COLO829 (cell line): ENCODE measurements at regions not wholly inside any gene's neighbourhood (a gene's known extent, or its start where the extent isn't known, plus 50 kb on each side); places are given as distances from the start of the nearest gene placed in this dataset.

Experiments
- DNase-seq: peaks from one replicate; pipeline ENCODE4 v3.0.0; 2012; ENCODE audit warnings: low spot score

DNA sequence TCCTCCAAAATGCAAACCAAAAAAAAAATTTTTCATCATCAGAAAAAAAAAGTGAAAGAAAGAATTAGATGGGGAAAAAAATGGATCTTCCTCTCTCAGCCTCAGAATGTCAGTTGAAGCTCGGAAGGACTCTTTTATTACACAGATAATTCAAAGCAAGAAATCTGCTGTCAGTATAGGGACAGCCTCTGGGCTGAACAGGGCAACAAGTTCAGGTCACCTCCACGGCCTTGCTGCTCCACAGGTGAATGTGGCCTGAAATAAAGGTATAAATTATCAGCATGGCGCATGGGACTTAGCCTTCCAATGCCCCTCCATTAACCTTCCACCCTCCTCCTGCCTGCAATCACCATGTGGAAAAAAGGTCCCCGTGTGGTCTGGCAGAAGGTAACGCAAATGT lies 316.8 kb upstream of the POU3F3 start:
- no peak for DNase-seq

DNA sequence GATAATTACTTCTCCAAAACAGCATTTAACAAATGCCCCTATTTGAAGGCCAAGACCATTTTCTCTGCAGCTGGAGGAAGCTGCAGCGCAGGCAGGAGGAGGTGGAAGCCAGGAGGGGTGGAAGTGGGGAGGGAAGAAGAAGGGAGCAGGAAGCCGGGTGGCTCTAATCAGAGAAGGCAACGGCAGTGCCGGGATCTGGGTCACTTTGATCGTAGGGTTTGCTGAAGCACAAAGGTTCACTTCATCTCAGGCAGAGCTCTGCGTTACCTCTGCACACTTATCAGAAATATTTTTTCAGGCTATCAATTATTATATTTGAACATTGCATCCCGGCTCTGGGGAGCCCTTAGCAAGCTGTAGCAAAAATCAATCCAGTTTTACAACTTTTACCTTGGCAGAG lies 315.8 kb upstream of the POU3F3 start:
- DNase-seq = no peak

DNA sequence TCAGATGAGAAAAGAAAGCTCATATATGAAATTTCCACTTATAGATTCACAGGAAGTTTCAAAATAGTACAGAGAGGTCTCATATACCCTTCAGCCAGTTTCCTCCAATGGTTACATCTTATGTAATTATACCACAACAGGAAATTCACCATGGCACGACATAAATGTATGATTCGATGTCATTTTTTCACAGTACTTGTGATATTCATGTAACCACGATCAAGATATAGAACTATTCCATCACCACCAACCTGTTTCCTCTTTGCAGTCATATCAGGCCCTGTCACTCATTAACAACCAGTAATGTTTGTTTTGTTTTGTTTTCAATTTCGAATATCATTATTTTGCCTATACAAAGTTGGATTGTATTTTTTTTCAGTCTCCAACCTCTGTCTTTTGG lies 314.3 kb upstream of the POU3F3 start:
- DNase-seq = no peak

DNA sequence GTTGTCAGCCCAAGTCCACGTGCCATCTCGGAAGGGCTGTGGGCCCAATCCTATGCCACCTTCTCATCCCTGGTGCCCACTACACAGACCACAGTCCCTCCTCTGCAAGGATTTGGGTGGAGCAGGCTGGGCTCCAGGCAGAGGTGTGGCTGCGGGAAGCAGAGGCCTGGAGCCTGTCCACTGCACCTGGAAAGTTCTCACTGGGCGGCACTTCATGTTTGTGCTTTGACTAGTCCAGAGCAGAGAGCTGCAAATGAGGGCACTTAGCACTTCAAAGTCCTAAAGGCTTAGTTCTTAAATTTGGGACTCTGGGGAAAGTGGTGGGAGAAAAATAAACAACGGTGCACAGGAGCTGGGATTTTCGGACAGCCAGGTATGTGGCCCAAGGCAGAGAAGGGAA lies 308.9 kb upstream of the POU3F3 start:
- no peak for DNase-seq

DNA sequence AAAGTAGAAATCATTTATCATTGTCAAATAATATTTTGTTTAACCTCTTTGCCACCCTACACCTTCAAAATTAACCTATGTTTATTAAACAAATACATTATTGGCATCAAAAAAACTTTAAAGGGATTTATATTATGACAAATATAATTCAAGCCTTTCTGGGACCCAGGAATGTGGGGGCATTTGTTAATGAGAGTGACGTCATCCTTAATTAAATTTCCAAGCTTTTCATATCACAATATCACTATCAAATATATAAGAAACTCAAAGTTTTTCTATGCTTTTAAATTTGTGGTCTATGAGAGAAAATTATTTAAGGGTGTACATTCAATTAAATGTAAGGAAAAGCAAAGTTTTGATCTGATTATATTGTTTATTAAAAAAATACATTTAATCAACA lies 307.4 kb upstream of the POU3F3 start:
- DNase-seq = no peak

DNA sequence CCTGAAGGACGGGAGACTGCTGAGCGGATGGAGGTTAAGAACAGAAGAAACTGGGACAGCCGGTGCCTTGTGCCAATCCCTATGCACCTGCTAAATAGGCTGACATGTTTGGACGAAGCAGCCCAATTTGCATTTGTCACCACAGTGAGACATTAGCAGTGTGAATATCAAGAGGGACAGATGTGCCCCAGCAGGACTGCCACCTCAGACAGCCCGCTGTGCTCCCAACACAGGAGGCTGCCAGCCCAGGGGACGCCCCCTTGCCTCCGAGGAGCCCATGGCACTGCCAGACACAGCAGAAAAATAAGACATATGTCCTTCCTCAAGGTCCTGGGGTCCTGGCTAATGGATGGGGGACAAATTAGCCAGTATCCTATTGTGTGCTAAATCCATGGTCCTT lies 306.7 kb upstream of the POU3F3 start:
- no peak for DNase-seq

DNA sequence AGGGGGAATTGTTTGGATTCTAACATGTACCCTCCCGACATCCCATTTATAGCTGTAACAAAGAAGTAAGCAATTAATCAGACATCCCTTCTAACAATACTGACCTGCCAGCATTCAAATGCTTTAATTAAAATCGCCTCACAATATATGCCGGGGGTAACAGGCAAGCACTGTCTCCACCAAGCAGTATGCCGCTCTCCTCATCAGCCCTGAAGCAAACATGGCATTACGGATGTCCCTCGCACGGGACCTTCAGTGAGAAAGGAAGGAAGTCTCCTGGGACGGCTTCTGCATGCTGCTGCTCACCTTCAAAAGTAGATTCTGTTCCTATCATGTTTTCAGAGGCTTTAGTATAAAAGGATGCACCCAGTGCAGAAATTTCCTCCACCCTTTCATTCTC lies 292.7 kb upstream of the POU3F3 start:
- DNase-seq = no peak

DNA sequence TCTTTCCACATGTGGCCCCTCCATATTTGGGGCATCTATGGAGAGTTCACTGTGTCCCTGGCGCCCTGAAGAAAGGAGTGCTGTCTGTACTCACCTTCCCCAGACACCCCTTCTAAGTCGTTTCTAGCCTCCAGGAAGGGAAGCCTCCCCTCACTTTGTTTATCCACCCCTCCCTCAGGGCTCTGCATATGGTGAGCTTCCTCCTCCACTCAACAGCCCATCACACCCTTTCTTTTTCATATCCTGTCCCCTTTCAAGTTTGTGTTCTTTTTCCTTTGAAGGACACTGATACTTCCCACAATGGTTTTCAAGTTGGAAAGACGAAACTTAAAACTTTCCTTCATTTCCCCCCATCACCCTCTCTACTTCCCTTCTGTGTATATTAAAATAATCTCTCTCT lies 291.4 kb upstream of the POU3F3 start:
- no peak for DNase-seq

DNA sequence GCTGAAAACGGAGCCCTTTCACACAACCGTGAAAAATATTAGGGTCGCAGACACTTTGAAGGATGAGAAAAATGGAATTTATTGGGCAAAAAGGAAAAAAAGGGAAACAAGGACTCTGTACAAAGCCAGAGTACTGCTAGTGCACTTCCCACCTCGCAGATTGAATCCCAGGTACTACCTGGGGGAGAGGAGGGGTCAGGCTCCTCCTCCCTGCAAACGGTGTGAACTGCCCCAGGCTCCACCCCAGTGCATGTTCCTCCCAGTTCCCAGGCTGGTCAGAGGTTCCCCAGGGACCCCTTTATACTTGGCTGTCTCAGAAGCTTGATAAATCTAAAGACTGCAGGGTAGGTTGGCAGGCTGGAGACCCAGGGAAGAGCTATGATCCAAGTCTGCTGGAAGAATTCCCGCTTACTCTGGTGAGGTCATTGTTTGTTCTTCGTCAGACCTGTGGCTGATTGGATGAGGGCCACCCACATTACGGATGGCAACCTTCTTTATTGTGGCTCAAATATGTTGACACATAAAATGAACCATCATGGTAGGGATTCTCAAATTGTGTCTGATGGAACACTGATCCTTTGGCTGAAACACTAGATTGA lies 290.4 kb upstream of the POU3F3 start:
- DNase-seq = no peak

DNA sequence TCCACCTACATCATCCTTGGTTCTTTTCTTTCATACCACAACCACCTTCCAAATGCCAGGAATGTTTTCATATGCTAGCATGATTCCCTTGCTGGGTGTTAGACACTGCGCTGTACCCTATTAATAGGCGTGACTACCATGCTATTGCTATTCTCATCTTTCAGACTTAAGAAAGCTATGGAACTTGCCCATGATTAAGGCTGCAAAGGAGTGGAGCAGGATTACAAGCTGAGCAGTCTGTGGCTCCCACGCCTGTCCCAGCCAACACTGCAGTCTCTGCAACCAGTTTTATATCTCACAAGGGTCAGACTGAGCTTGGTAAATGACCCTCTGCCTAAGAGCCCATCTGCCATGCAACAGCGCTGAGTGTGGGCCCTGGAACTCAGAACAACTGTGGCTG lies 285.7 kb upstream of the POU3F3 start:
- DNase-seq = no peak

DNA sequence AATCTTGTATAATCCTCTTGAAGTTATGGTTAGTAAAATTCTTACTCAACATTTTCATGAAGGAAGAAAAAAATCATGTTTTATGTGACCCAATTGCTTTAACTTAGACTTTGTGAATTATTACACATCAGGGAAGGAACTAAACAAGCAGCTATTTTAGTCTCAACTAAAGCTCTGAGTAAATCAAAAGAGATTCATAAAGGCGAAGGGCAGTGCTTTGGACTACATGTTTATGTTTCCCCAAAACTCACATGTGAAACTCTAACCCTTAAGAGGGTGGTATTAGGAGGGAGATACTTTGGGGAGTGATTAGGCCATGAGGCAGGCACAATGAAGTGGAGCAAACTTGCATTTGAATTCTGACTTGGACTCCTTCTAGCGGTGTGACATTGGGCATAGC lies 283.7 kb upstream of the POU3F3 start:
- DNase-seq = no peak

DNA sequence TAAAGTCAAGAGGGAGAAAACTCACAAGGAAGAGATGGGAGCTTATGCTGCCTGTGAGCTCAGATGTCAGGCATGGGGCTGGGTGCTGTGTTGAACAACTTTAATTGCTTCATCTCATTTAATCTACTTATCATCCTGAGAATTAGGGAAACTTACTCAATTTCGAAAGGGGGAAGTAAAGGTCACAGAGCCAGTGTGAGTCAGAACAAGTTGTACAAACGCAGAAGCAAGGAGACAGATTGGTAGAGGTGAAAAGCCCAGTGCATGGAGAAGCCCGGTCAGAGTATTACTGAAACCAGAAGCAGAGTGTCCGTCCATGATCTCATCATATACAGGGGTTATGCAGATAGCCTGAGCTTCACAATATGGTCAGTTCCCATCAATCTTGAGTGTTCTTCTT lies 281.1 kb upstream of the POU3F3 start:
- no peak for DNase-seq

DNA sequence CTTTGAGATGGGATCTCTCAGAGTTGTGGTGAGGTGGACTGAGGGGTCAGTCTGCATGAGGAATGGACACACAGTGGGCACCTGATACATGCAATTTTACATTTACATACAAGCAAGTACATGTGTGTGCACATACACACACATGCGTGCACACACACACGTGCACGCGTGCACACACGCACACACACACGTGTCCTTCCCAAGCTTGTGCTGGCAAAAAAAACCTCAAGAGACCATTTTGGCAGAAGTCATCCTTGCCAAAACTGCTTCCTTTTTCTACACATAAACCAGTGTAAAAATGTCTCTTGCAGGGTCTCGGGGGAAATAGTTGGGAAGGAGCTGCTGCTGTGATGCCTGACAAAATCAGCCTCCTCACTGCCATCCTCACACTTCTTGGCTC lies 279.5 kb upstream of the POU3F3 start:
- DNase-seq = no peak

DNA sequence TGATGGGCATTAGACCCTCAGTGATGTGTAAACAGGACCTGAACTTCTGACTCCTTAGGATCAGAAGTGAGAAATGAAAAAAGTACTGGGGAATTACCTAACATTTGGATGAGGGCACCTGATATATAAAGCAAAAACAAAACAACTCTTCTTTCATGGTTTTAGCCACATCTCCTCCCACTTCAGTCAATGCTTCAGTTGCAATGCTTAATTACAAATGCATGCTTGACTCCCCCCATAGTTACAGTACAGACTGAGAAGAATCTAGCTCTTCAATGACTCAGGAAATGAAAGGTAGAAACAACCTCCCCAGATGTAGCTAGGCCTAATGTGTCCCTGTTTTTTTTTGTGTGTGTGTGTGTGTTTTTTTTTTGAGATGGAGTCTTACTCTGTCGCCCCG lies 276.8 kb upstream of the POU3F3 start:
- DNase-seq = no peak

DNA sequence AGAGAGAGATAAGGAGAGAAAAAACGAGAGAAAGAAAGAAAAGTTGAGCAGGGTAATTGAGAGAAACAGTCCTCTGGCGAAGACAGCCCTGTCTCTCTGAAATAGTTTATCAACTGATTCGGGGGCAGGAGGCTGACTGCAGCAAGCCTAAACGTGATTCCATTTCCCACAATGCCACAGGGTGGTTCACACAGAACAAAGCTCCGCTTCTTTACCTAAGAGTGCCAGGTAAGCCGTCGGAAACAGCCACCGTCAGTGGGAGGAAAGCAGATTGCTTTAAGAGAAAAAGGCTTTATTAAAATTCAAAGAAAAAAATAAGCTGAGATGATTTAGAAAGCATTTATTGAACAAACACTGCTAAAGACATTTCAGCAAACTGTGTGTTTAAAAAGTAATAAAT lies 271.4 kb upstream of the POU3F3 start:
- DNase-seq = no peak

DNA sequence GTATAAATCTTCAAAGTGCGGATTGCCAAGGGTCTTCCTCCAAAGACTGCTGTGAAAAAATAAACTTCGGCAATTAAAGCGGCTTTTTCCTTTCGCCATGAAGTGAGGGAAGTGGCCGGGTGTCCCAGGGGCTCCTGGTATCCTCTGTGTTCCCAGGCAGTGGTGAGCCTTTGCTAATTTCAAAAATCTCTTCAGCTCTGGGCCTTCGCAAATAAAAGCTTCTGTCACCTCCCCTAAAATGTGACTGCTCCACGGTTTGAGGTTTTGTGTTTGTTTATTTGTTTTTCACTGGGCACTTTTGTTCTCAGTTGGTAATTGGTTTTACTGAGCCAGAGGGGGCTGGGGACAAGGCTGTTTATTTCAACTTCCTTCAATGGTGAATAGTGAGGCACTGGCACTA lies 270.1 kb upstream of the POU3F3 start:
- no peak for DNase-seq

DNA sequence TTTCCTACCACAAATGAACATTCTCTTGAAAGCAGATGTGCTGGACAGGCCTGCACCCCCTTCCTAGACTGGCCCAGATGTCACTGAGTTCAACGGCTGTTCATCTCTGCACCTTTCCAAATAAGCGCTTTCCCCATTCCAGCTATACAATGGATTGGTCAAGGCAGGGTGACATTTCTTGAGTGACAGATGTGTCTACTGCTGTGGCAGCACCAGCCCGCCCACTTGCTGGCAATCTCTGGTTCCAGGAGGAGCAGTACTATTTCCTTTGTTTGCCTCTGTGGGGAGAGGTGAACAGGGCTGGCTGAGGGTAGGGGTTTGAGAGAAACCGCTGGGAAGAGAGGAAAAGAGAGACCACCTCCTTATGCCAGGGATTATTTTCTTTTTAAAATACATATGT lies 269.5 kb upstream of the POU3F3 start:
- no peak for DNase-seq

DNA sequence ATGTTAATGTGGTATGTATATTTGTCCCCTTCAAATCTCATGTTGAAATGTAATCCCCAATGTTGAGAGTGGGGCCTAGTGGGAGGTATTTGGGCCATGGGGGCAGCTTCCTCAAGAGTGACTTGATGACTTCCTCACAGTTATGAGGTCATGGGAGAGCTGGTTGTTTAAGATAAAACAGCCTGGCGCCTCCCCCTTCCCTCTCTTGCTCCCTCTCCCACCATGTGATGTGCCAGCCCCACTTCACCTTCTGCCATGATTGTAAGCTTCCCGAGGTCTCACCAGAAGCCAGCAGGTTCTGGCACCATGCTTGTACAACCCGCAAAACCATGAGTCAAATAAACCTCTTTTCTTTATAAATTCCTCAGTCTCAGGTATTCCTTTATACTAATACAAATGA lies 258.3 kb upstream of the POU3F3 start:
- no peak for DNase-seq

DNA sequence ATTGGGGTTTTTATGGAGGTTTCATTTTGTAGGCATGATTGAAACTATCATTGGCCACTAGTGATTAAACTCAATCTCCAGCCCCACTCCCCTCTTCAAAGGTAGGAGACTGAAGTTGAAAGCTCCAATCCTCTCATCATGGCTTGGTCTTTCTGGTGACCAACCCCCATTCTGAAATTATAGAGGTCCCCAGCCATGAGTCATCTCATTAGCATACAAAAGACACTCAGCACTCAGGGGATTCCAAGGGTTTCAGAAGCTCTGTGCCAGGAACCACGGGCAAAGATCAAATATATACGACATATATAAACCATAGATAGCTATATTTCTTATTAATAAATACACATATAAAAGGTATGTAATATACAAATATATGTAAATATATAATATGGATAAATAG lies 256.0 kb upstream of the POU3F3 start:
- no peak for DNase-seq

DNA sequence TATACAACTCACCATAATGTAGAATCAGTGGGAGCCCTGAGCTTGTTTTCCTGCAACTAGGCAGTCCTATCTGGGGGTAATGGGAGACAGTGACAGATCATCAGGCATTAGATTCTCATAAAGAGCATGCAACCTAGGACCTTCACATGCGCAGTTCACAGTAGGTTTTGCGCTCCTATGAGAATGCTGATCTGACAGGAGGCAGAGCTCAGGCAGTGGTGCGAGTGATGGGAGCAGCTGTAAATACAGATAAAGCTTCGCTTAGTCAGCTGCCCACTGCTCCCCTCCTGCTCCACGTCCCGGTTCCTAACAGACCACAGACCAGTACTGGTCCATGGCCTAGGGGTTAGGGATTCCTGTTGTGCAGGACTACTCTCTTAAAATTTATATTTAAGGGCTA lies 255.3 kb upstream of the POU3F3 start:
- no peak for DNase-seq

DNA sequence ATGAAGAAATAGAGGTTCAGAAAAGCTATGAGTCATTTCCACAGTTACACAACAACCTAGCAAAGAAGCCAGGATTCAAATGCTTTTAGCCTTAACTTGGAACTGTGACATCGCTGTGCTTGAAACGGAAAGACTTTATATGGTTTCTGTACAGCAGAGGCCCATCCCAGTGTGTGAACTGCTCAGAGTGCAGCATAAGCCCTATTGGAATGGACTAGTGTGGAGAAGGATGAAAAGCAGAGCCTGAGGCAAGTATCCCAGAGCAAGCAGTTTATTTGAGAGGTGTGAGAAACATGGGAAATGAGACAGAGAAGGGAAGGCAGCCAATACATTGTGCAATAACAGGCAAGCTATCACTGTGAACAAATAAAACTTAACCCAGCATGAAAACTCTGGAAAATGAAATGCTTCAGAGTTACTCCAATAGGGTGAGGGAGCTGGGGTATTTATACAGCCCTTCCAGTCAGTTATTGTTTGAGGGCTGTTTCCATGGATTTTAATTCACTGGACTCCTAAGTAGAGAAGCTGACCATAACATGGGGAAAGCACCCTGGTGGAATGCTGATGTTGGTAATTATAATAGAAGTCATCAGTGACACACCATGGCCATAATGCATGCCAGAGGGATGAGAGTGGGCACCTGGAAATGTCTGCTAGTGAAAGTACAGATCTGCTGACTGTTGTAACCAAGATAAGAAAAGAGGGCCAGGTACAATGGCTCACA lies 254.0 kb upstream of the POU3F3 start:
- DNase-seq = no peak

DNA sequence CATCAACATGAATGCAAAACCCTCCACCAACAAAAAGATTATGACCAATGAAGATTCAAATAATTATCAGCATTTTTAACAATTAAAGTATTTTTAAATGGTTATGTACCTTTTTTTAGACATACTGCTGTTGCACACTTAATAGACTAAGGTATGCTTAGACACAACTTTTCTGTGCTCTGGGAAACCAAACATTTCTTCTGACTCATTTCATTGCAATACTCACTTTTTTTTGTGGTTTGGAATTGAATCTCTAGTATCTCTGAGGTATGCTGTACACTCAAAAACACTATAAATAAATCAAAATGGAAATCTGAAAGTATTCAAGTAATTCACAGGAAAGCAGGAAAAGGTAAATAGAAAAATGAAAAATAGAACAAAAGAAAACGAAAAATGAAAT lies 247.9 kb upstream of the POU3F3 start:
- no peak for DNase-seq

DNA sequence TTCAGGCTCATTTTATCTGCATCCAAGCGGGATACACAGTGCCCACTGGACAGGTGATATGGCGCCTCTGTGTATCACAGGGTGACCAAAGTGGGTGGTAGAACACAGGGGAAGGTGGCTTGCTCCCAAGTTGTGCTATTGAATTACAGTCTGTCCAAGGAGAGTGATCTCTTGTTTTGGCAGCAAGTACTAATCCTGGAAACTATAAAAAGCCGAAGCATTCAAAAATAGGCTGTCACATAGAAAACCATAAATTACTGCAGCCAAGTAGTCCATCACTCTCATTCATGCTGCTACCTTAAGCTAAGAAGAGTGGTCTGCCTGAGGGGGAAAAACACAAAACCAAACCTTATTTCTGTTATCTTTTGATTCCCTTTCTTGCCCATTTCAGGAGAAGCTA lies 237.1 kb upstream of the POU3F3 start:
- DNase-seq = no peak

DNA sequence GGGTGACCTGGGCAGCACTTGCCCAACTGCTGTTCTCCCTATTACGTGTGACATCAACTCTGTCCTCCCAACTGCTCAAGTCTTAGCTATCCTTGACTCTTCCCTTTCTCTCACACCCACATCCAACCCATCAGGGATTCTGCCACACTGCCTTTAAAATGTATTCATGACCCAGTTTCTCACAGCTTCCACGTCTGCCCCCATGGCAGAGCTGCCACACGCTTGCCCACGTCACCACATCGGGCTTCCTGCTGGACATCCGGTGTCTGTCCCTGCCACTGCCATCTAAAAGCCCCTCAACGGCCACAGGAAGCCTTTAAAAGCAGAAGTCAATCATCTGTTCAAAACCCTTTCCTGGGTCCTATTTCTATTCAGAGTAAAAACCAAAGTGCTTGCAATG lies 233.1 kb upstream of the POU3F3 start:
- DNase-seq = no peak
